Transverse colon (tissue), 4 donors: ENCODE measurements at regions not wholly inside any gene's neighbourhood (a gene's known extent, or its start where the extent isn't known, plus 50 kb on each side); places are given as distances from the start of the nearest gene placed in this dataset.

Experiments used
- CTCF ChIP-seq, 5 experiments: fragments of 200-600 bp in 3 of 5; fragments of 450-650 bp in 2 of 5; sonication (generic) in 3 of 5; IDR thresholded peaks; 1 replicate in 2 of 5; 2 replicates in 3 of 5; pipeline ENCODE4 v1.5.1; 2016 to 2017; ENCODE audit warnings: antibody characterized with exemption in 5 of 5, inconsistent platforms in 3 of 5, mild to moderate bottlenecking in 2 of 5, moderate library complexity in 1 of 5
- EP300 ChIP-seq: sonication (generic); formaldehyde crosslinking; IDR thresholded peaks from one replicate; pipeline ENCODE4 v1.6.1; 2017; ENCODE audit warnings: antibody characterized with exemption, low read depth
- POLR2A ChIP-seq: fragments of 450-650 bp; IDR thresholded peaks from one replicate; pipeline ENCODE4 v1.6.1; 2016; ENCODE audit warnings: antibody characterized with exemption, mild to moderate bottlenecking, moderate library complexity
- POLR2AphosphoS5 ChIP-seq, 3 donors: sonication (generic); formaldehyde crosslinking; IDR thresholded peaks; one replicate each; pipeline ENCODE4 v1.6.1; 2016; ENCODE audit warnings: antibody characterized with exemption in 3 of 3

GRCh38 chr15:92228830-92229229 is 164.9 kb upstream of the ST8SIA2 start:
- TF ChIP-seq CTCF (IDR thresholded peaks at IDR 0.05): no peak
- TF ChIP-seq POLR2AphosphoS5 (IDR thresholded peaks at IDR 0.05): no peak
- no peak for TF ChIP-seq POLR2A
- no peak for TF ChIP-seq EP300
